ENCODE measurements at regions not wholly inside any gene's neighbourhood (a gene's known extent, or its start where the extent isn't known, plus 50 kb on each side); places are given as distances from the start of the nearest gene placed in this dataset.

GRCh38 chr6:71386215-71386614 is 97.6 kb downstream of the OGFRL1 start:
- Histone ChIP-seq H3K9me3 (ENCODE audit: low read length) (no peaks in the 10 kb centered on the region), H3K4me1 (ENCODE audit: insufficient read depth, low read length) (peaks cover 18% of the 10 kb centered on the region), H3K36me3 (ENCODE audit: insufficient read depth, low read length) (no peaks in the 10 kb centered on the region), H3K27me3 (ENCODE audit: control insufficient read depth in 1 of 2, insufficient read depth in 2 of 2, low read length in 2 of 2) (no peaks in the 10 kb centered on the region), H3K27ac (ENCODE audit: low read depth, low read length) (no peak overlapping the region), H3K9ac (ENCODE audit: low read length) (no peak overlapping the region), H3K4me3 (ENCODE audit: low read depth in 1 of 2, low read length in 2 of 2) (no peak overlapping the region)

- Histone ChIP-seq H3K4me3 (ENCODE audit: low read depth in 1 of 2, low read length in 2 of 2) (no peak overlapping the region), H3K27ac (ENCODE audit: low read depth, low read length) (no peak overlapping the region), H3K36me3 (ENCODE audit: insufficient read depth, low read length) (no peaks in the 10 kb centered on the region), H3K9ac (ENCODE audit: low read length) (no peak overlapping the region), H3K27me3 (ENCODE audit: control insufficient read depth in 1 of 2, insufficient read depth in 2 of 2, low read length in 2 of 2) (no peaks in the 10 kb centered on the region), H3K9me3 (ENCODE audit: low read length) (no peaks in the 10 kb centered on the region), H3K4me1 (ENCODE audit: insufficient read depth, low read length) (peaks cover 18% of the 10 kb centered on the region)
These were observed 98.6 kb downstream of the OGFRL1 start for GRCh38 chr6:71387179-71387578.

GRCh38 chr6:71388068-71388744 is 99.6 kb downstream of the OGFRL1 start:
- Histone ChIP-seq H3K4me1 (ENCODE audit: insufficient read depth, low read length) (peaks cover 25% of the 10 kb centered on the region), H3K36me3 (ENCODE audit: insufficient read depth, low read length) (no peaks in the 10 kb centered on the region), H3K27me3 (ENCODE audit: control insufficient read depth in 1 of 2, insufficient read depth in 2 of 2, low read length in 2 of 2) (no peaks in the 10 kb centered on the region), H3K9ac (ENCODE audit: low read length) (no peak overlapping the region), H3K27ac (ENCODE audit: low read depth, low read length) (no peak overlapping the region), H3K4me3 (ENCODE audit: low read depth in 1 of 2, low read length in 2 of 2) (no peak overlapping the region), H3K9me3 (ENCODE audit: low read length) (no peaks in the 10 kb centered on the region)

- no peak overlapping the region for H3K4me3 ChIP-seq (ENCODE audit: low read depth in 1 of 2, low read length in 2 of 2)
- H3K27me3 ChIP-seq (ENCODE audit: control insufficient read depth in 1 of 2, insufficient read depth in 2 of 2, low read length in 2 of 2), result no peaks in the 10 kb centered on the region
- no peaks in the 10 kb centered on the region for H3K36me3 ChIP-seq (ENCODE audit: insufficient read depth, low read length)
- H3K27ac ChIP-seq (ENCODE audit: low read depth, low read length), result no peak overlapping the region
- H3K9ac ChIP-seq (ENCODE audit: low read length), result no peak overlapping the region
- H3K9me3 ChIP-seq (ENCODE audit: low read length), result no peaks in the 10 kb centered on the region
- peaks cover 27% of the 10 kb centered on the region for H3K4me1 ChIP-seq (ENCODE audit: insufficient read depth, low read length)
These were observed 100.4 kb downstream of the OGFRL1 start for GRCh38 chr6:71388856-71389527.

DNA sequence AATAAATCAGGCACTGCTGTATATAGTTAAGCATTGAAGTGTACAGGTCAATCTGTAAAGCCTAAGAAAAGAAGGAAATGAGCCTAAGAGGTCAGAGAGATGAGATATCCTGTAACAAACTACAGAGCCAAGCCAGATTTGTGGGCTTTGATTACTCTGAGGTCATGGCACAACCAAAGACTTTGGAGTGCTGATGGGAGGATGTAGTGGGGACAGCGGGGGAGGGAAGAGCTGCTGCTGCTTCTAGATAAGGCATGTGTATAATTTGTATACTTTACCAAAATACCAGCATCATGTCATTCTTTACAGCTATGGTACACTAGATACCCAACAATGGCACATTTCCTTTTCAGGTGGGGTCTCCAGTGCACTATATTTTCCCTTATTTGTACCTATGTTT is 102.5 kb downstream of the OGFRL1 start:
- Histone ChIP-seq H3K4me3 (ENCODE audit: low read depth in 1 of 2, low read length in 2 of 2) (no peak overlapping the region), H3K36me3 (ENCODE audit: insufficient read depth, low read length) (no peaks in the 10 kb centered on the region), H3K27ac (ENCODE audit: low read depth, low read length) (no peak overlapping the region), H3K27me3 (ENCODE audit: control insufficient read depth in 1 of 2, insufficient read depth in 2 of 2, low read length in 2 of 2) (no peaks in the 10 kb centered on the region), H3K9me3 (ENCODE audit: low read length) (no peaks in the 10 kb centered on the region), H3K4me1 (ENCODE audit: insufficient read depth, low read length) (peaks cover 46% of the 10 kb centered on the region), H3K9ac (ENCODE audit: low read length) (no peak overlapping the region)

- Histone ChIP-seq H3K27ac (ENCODE audit: low read depth, low read length) (no peak overlapping the region), H3K4me1 (ENCODE audit: insufficient read depth, low read length) (peaks cover 55% of the 10 kb centered on the region)
These were observed 103.7 kb downstream of the OGFRL1 start for GRCh38 chr6:71392276-71392675.

DNA sequence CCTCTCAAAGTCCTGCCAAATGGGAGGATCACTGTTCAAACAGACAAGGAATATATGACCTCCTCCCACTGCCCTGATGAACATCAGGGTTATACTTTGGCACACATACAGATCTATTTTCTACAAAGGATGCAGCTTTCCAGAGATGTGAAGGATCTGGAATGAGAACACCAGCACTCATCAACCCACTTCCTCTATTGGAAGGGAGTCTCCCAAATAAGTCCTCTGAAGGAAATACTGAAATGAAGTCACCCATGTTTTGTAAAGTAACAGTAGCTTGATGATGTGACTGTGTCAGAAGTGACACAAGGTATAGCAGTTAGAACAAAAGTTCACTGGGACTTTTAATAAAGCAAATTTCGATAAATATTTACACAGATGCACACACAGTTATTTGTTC is 104.9 kb downstream of the OGFRL1 start:
- Histone ChIP-seq H3K4me1 (ENCODE audit: insufficient read depth, low read length) (peaks cover 46% of the 10 kb centered on the region), H3K9ac (ENCODE audit: low read length) (no peak overlapping the region), H3K36me3 (ENCODE audit: insufficient read depth, low read length) (no peaks in the 10 kb centered on the region), H3K9me3 (ENCODE audit: low read length) (no peaks in the 10 kb centered on the region), H3K27ac (ENCODE audit: low read depth, low read length) (peak overlapping the region; percentile 3), H3K4me3 (ENCODE audit: low read depth in 1 of 2, low read length in 2 of 2) (no peak overlapping the region), H3K27me3 (ENCODE audit: control insufficient read depth in 1 of 2, insufficient read depth in 2 of 2, low read length in 2 of 2) (no peaks in the 10 kb centered on the region)

More at GRCh38 chr6:71392276-71392675, 103.7 kb downstream of the OGFRL1 start:
- Histone ChIP-seq H3K9me3 (ENCODE audit: low read length) (no peaks in the 10 kb centered on the region), H3K27me3 (ENCODE audit: control insufficient read depth in 1 of 2, insufficient read depth in 2 of 2, low read length in 2 of 2) (no peaks in the 10 kb centered on the region), H3K4me3 (ENCODE audit: low read depth in 1 of 2, low read length in 2 of 2) (no peak overlapping the region), H3K9ac (ENCODE audit: low read length) (no peak overlapping the region), H3K36me3 (ENCODE audit: insufficient read depth, low read length) (no peaks in the 10 kb centered on the region)

- no peaks in the 10 kb centered on the region for H3K27me3 ChIP-seq (ENCODE audit: control insufficient read depth in 1 of 2, insufficient read depth in 2 of 2, low read length in 2 of 2)
- H3K4me3 ChIP-seq (ENCODE audit: low read depth in 1 of 2, low read length in 2 of 2), result no peak overlapping the region
- peak overlapping the region; percentile 3 for H3K27ac ChIP-seq (ENCODE audit: low read depth, low read length)
- H3K9ac ChIP-seq (ENCODE audit: low read length), result no peak overlapping the region
- no peaks in the 10 kb centered on the region for H3K36me3 ChIP-seq (ENCODE audit: insufficient read depth, low read length)
- peaks cover 45% of the 10 kb centered on the region for H3K4me1 ChIP-seq (ENCODE audit: insufficient read depth, low read length)
- H3K9me3 ChIP-seq (ENCODE audit: low read length), result no peaks in the 10 kb centered on the region
These were observed 105.4 kb downstream of the OGFRL1 start for GRCh38 chr6:71393981-71394432.

GRCh38 chr6:71394926-71395325 is 106.3 kb downstream of the OGFRL1 start:
- Histone ChIP-seq H3K9ac (ENCODE audit: low read length) (no peak overlapping the region), H3K27ac (ENCODE audit: low read depth, low read length) (no peak overlapping the region), H3K27me3 (ENCODE audit: control insufficient read depth in 1 of 2, insufficient read depth in 2 of 2, low read length in 2 of 2) (no peaks in the 10 kb centered on the region), H3K9me3 (ENCODE audit: low read length) (no peaks in the 10 kb centered on the region), H3K4me3 (ENCODE audit: low read depth in 1 of 2, low read length in 2 of 2) (no peak overlapping the region), H3K36me3 (ENCODE audit: insufficient read depth, low read length) (no peaks in the 10 kb centered on the region), H3K4me1 (ENCODE audit: insufficient read depth, low read length) (peaks cover 45% of the 10 kb centered on the region)

DNA sequence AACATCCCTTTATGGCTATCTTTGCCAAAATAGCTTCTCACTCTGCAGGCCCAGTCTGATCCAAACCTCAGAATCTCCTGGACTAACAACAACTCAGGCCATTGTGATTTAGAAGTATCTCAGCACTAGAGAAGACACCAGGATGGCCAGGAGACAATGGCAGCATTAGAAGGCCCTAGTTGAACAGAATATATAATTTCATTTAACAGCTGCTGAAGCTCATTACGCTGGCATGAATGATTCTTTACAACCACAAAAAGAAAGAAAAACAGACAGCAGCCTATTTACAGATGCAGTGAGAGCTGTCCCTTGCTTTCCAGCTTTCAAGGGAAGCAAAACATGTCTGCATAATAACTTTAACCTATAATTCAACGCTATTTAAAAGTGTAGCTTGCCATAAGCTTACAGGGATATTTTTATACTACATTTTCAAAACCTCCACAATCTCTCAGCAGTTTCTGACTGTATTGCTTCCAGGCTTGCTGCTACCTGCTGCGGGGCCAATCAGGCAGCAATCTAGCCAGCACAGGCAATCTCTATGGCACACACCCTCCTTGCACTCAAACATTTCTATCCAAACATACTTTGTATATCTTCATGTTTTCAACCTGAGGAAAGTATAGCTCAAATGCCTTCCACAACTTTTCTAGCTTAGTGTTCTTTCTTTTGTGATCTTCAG is 107.3 kb downstream of the OGFRL1 start:
- Histone ChIP-seq H3K4me1 (ENCODE audit: insufficient read depth, low read length) (peaks cover 51% of the 10 kb centered on the region), H3K9me3 (ENCODE audit: low read length) (no peaks in the 10 kb centered on the region), H3K27me3 (ENCODE audit: control insufficient read depth in 1 of 2, insufficient read depth in 2 of 2, low read length in 2 of 2) (no peaks in the 10 kb centered on the region), H3K27ac (ENCODE audit: low read depth, low read length) (no peak overlapping the region), H3K36me3 (ENCODE audit: insufficient read depth, low read length) (no peaks in the 10 kb centered on the region), H3K9ac (ENCODE audit: low read length) (no peak overlapping the region), H3K4me3 (ENCODE audit: low read depth in 1 of 2, low read length in 2 of 2) (no peak overlapping the region)

DNA sequence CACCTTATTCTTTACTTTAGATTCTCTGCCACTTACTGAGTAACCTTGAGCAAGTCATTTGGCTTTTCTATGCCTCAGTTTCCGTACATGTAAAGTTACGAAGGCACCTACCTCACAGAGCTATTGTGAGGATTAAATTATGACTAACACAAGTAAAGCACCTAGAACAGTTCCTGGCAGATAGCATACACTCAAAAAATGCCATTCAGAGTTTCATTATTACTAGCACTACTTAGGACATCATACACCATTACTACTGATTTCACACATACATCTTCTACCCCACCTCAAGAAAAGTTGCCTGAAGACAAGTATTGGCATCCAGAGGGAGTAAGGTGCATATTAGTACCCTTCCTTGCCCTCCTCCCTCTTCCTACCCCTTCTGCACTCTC is 107.8 kb downstream of the OGFRL1 start:
- Histone ChIP-seq H3K4me1 (ENCODE audit: insufficient read depth, low read length) (peaks cover 53% of the 10 kb centered on the region), H3K4me3 (ENCODE audit: low read depth in 1 of 2, low read length in 2 of 2) (no peak overlapping the region), H3K27ac (ENCODE audit: low read depth, low read length) (no peak overlapping the region), H3K27me3 (ENCODE audit: control insufficient read depth in 1 of 2, insufficient read depth in 2 of 2, low read length in 2 of 2) (no peaks in the 10 kb centered on the region), H3K9ac (ENCODE audit: low read length) (no peak overlapping the region), H3K9me3 (ENCODE audit: low read length) (no peaks in the 10 kb centered on the region), H3K36me3 (ENCODE audit: insufficient read depth, low read length) (no peaks in the 10 kb centered on the region)

All from muscle layer of colon (tissue), 2 donors.